Muscle layer of duodenum (tissue), 2 donors: ENCODE measurements at regions not wholly inside any gene's neighbourhood (a gene's known extent, or its start where the extent isn't known, plus 50 kb on each side); places are given as distances from the start of the nearest gene placed in this dataset.
"Not testable (repeated sequence)": the region's sequence is repeated elsewhere in the genome, so short reads cannot be mapped to it uniquely, and the experiment has no call there.

Experiments
- H3K27ac ChIP-seq: one replicate; pipeline ENCODE4 v1.7.0; 2013; ENCODE audit warnings: mild to moderate bottlenecking, low read length
- H3K27me3 ChIP-seq: one replicate; pipeline ENCODE4 v1.7.0; 2013; ENCODE audit warnings: low read depth, mild to moderate bottlenecking, control low read depth, low read length
- H3K36me3 ChIP-seq, 2 donors: one replicate each; pipeline ENCODE4 v1.7.0; 2013; ENCODE audit warnings: low read length in 2 of 2, control low read depth in 1 of 2, mild to moderate bottlenecking in 1 of 2; ENCODE audit not compliant: insufficient read depth in 2 of 2, control insufficient read depth in 1 of 2
- H3K4me1 ChIP-seq, 2 donors: one replicate each; pipeline ENCODE4 v1.7.0; 2013; ENCODE audit warnings: low read length in 2 of 2, mild to moderate bottlenecking in 2 of 2, control low read depth in 1 of 2, moderate library complexity in 1 of 2; ENCODE audit not compliant: insufficient read depth in 2 of 2, control insufficient read depth in 1 of 2
- H3K4me3 ChIP-seq, 2 donors: one replicate each; pipeline ENCODE4 v1.7.0; 2013; ENCODE audit warnings: low read length in 2 of 2, low read depth in 1 of 2, mild to moderate bottlenecking in 1 of 2
- H3K9me3 ChIP-seq, 2 donors: one replicate each; pipeline ENCODE4 v1.7.0; 2013; ENCODE audit warnings: low read length in 2 of 2, control low read depth in 1 of 2, mild to moderate bottlenecking in 1 of 2; ENCODE audit not compliant: control insufficient read depth in 1 of 2
- donor health status: healthy.

DNA sequence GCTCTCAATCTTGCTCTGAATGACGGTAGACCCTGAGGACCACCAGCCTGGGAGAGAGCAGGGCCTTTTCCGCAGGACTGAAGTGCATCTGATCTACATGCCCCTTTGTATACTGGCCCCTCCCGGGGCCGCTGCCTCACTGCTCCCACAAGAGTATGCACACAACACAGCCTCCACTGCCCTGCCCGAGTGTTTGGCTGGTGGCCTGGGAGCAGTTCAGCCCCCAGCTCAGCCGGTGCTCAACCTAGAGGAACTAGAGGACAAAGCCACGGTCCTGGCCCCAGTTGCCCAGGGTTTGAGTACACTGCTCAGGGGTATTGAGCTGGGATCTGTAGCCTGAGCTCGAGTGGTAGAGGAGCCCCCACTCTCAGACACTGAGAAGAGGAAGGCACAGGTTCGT is 118.9 kb upstream of the CAB39 start:
- Histone ChIP-seq H3K27me3 (no peaks in the 10 kb centered on the region), H3K36me3 (no peaks in the 10 kb centered on the region), H3K4me1 (no peaks in the 10 kb centered on the region), H3K27ac (no peak overlapping the region), H3K9me3 (no peaks in the 10 kb centered on the region), H3K4me3 (no peak overlapping the region)

DNA sequence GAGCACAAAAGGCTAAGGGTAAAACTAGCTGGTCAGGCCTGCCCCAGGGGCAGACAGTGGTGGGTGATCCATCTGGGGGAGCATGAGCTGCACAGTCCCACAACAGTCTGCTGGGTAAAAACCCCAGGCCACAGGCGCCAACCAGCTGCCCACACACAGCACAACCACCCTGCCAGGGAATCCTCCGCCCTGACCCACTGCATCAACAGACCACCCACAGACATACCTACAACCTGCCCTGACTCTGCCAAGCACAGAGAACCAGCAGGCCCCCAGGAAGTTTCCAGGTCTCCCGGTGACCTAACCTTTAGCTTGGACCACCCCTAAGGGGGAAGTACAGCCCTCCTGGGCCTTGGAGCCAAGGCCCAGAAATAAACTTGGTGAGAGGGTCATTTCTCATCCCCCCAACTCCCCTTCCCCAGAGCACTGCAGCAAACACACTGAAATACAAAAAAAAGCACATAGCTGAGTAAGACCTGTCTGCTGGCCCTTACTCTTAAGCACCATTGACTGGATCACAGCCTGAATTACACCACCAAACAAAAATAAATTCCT is 118.3 kb upstream of the CAB39 start:
- H3K9me3 ChIP-seq: no peaks in the 10 kb centered on the region
- no peaks in the 10 kb centered on the region for H3K27me3 ChIP-seq
- no peaks in the 10 kb centered on the region for H3K36me3 ChIP-seq
- H3K4me1 ChIP-seq: no peaks in the 10 kb centered on the region
- H3K27ac ChIP-seq: no peak overlapping the region
- no peak overlapping the region for H3K4me3 ChIP-seq

DNA sequence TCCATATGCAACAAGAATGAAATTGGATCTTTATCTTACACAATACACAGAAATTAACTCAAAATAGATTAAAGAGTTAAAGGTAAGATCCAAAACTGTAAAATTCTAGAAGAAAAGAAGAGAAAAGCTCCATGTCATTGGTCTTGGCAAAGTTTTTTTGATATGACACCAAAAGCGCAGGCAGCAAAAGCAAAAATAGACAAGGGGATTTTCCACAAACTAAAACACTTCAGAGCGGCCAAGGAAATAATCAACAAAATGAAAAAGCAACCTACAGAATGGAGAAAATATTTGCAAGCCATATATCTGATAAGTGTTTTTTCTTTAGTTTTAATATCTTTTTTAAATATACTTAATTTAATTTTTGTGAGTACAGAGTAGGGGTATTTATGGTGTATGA is 112.8 kb upstream of the CAB39 start:
- H3K4me3 ChIP-seq: no peak overlapping the region
- no peak overlapping the region for H3K27ac ChIP-seq
- H3K27me3 ChIP-seq: no peaks in the 10 kb centered on the region
- H3K36me3 ChIP-seq: no peaks in the 10 kb centered on the region
- H3K4me1 ChIP-seq: no peaks in the 10 kb centered on the region
- no peaks in the 10 kb centered on the region for H3K9me3 ChIP-seq

DNA sequence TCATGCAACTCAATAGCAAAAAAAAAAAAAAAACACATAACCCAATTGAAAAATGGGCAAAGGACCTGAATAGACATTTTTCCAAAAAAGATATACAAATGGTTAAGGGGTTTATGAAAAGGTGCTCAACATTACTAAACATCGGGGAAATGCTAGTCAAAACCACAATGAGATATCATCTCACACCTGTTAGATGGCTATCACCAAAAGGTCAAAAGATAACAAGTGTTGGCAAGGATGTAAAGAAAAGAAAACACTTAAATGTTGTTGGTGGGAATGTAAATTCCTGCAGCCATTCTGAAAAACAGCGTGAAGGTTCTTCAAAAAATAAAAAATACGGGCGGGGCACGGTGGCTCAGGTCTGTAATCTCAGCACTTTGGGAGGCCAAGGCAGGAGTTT is 112.4 kb upstream of the CAB39 start:
- H3K27me3 ChIP-seq: no peaks in the 10 kb centered on the region
- no peak overlapping the region for H3K27ac ChIP-seq
- H3K9me3 ChIP-seq: no peaks in the 10 kb centered on the region
- H3K4me3 ChIP-seq: no peak overlapping the region
- H3K36me3 ChIP-seq: no peaks in the 10 kb centered on the region
- no peaks in the 10 kb centered on the region for H3K4me1 ChIP-seq

DNA sequence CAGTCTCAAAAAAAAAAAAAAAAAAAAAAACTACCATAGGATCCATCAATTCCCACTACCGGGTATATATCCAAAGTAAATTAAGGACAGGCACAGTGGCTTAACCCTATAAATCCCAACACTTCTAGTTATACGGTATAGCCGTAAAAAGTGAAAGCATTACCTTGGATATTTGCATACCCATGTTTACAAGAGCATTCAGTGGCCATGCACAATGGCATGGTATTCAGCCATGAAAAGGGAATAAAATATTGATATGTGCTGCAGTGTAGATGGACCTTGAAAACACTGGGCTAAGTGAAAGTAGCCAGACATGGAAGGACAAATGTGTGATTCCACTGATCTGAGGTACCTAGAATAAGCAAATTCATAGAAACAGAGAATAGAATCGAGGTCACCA is 111.8 kb upstream of the CAB39 start:
- H3K4me1 ChIP-seq: no peaks in the 10 kb centered on the region
- H3K36me3 ChIP-seq: no peaks in the 10 kb centered on the region
- no peak overlapping the region for H3K4me3 ChIP-seq
- no peaks in the 10 kb centered on the region for H3K27me3 ChIP-seq
- no peaks in the 10 kb centered on the region for H3K9me3 ChIP-seq
- no peak overlapping the region for H3K27ac ChIP-seq

DNA sequence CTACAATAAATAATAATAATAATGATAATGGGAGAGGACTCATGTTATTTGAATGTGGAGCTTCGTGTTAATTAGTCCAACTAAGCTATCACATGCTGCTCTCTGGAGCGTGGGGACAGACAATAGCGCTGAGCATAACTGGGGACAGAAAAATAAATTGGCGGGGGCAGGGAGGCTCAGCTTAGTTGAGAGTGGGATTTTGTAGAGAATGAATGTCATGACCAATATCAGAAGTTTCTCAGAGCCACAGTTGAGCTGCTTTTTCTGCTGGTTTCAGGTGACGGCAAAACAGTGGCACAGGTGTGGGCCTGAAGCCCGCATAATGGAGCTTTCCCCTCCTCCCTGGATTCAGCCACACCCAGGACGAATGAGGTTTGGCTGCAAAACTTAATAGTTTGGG is 111.1 kb upstream of the CAB39 start:
- H3K27ac ChIP-seq: no peak overlapping the region

DNA sequence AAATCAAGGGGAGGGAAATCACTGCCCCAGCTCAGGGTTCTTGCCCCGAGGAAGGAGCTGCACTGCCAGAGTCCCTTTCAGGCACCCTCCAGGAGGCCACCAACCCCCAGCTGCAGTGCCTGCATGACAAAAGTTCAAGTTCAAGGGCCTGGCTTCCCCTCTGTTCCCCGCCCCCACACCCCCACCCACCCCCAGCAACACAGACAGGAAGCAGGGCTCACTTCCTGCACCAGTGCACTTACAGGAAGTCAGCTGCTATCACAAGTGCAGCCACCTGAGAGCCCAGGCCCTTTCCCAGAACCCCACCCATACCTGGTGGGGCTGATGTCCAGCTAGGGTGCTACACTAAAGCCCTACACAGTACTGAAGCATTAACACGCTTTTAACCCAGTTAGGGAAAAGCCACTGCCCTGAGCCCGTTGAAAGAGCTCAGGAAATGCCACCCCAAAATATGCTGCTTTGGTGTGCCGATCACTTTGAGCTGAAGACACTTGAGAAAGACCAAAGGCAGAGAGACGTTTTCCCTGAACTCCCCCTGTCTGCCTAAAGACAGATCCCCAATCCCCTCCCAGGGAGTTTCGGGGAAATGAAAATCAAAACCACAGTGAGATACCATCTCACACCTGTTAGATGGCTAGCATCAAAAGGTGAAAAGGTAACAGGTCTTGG is 109.9 kb upstream of the CAB39 start:
- H3K4me1 ChIP-seq: no peaks in the 10 kb centered on the region
- H3K36me3 ChIP-seq: no peaks in the 10 kb centered on the region
- H3K27ac ChIP-seq: no peak overlapping the region
- no peaks in the 10 kb centered on the region for H3K9me3 ChIP-seq
- no peak overlapping the region for H3K4me3 ChIP-seq
- H3K27me3 ChIP-seq: no peaks in the 10 kb centered on the region

More for the DNA sequence above, 111.1 kb upstream of the CAB39 start:
- Histone ChIP-seq H3K27me3 (no peaks in the 10 kb centered on the region), H3K9me3 (no peaks in the 10 kb centered on the region), H3K4me3 (no peak overlapping the region), H3K36me3 (no peaks in the 10 kb centered on the region), H3K4me1 (no peaks in the 10 kb centered on the region)

DNA sequence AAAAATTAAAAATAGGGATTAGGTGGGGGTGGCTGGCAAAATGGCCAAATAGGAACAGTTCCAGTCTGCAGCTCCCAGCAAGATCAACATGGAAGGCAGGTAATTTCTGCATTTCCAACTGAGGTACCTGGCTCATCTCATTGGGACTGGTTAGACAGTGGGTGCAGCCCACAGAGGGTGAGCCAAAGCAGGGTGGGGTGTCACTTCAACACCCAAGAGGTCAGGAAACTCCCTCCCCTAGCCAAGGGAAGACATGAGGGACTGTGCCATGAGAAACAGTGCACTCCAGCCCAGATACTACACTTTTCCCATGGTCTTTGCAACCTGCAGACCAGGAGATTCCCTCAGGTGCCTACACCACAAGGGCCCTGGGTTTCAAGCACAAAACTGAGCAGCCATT is 109.3 kb upstream of the CAB39 start:
- H3K27me3 ChIP-seq, H3K4me3 ChIP-seq, H3K9me3 ChIP-seq, H3K27ac ChIP-seq, H3K36me3 ChIP-seq, H3K4me1 ChIP-seq: not testable (repeated sequence)

DNA sequence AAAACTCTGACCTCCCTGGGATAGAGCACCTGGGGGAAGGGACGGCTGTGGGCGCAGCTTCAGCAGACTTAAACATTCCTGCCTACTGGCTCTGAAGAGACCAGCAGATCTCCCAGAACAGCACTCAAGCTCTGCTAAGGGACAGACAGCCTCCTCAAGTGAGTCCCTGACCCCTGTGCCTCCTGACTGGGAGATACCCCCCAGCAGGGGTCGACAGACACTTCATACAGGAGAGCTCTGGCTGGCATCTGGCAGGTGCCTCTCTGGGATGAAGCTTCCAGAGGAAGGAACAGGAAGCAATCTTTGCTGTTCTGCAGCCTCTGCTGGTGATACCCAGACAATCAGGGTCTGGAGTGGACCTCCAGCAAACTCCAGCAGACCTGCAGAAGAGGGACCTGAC is 108.5 kb upstream of the CAB39 start:
- not testable (repeated sequence) for H3K27me3 ChIP-seq, H3K4me1 ChIP-seq, H3K27ac ChIP-seq, H3K36me3 ChIP-seq, H3K4me3 ChIP-seq, H3K9me3 ChIP-seq

DNA sequence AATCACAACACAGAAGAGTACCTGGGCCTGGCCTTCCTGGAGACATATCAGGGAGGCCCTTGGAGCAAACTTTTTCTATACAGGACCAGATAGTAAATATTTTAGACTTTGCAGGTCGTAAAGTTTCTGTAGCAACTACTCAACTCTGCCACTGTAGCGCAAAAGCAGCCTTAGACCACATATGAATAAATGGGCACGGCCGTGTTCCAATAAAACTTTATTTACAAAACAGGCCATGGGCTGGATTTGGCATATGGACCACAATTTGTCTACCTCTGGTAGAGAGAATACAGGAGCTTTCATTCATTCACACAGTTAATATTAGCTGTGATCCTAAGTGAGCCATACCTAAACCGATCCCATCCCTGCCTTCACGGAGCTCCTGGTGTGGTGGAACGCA is 98.6 kb upstream of the CAB39 start:
- H3K27ac ChIP-seq: no peak overlapping the region
- H3K36me3 ChIP-seq: no peaks in the 10 kb centered on the region
- no peaks in the 10 kb centered on the region for H3K4me1 ChIP-seq
- H3K27me3 ChIP-seq: no peaks in the 10 kb centered on the region
- no peak overlapping the region for H3K4me3 ChIP-seq
- no peaks in the 10 kb centered on the region for H3K9me3 ChIP-seq

DNA sequence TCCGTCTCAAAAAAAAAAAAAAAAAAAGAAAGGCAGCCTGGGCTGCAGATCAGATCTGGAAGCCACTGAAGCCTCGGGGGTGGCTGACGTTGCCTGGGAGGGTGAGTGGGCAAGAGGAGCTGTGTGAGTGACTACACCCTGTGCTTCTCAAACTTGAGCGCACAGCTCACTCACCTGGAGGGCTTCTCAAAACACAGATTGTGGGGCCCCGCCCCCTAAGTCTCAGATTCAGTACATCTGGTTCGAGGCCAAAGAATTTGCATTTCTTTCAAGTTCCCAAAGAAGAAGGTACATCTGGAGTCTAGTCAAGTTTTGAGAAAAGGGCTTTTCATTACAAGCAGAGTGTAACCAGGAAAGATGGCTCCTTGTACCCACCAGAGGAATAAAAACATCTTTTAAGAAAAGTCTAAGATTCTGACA is 97.7 kb upstream of the CAB39 start:
- Histone ChIP-seq H3K27ac (no peak overlapping the region), H3K36me3 (no peaks in the 10 kb centered on the region), H3K4me3 (no peak overlapping the region), H3K27me3 (no peaks in the 10 kb centered on the region), H3K4me1 (no peaks in the 10 kb centered on the region), H3K9me3 (no peaks in the 10 kb centered on the region)

DNA sequence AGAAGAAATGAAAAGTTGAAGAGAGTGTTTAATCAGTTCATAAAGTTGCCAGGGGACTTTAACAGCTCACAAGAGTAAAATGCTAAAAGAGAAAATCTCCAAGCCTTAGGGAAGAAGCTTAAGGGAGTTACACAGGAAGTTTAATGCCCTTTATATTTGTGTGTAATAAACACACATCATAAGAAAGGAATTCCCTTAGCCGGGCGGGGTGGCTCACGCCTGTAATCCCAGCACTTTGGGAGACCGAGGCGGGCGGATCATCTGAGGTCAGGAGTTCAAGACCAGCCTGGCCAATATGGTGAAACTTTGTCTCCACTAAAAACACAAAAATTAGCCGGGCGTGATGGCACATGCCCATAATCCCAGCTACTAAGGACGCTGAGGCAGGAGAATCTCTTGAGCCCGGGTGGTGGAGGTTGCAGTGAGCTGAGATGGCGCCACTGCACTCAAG is 95.4 kb upstream of the CAB39 start:
- not testable (repeated sequence) for H3K27ac ChIP-seq

More for the DNA sequence above, 95.4 kb upstream of the CAB39 start:
- not testable (repeated sequence) for H3K36me3 ChIP-seq, H3K4me3 ChIP-seq, H3K4me1 ChIP-seq, H3K9me3 ChIP-seq, H3K27me3 ChIP-seq
